H4 (cell line): ENCODE measurements at regions not wholly inside any gene's neighbourhood (a gene's known extent, or its start where the extent isn't known, plus 50 kb on each side); places are given as distances from the start of the nearest gene placed in this dataset.
"Not testable (repeated sequence)": the region's sequence is repeated elsewhere in the genome, so short reads cannot be mapped to it uniquely, and the experiment has no call there.

Experiments
- DNase-seq: peaks from one replicate; pipeline ENCODE4 v3.0.0-alpha.2; 2015; ENCODE audit warnings: low spot score

GRCh38 chr2:149861034-149861433 is 273.5 kb upstream of the MMADHC start:
- no peak for DNase-seq

- DNase-seq, result peak; percentile 95
These were observed 272.8 kb upstream of the MMADHC start for GRCh38 chr2:149860276-149860921.

- no peak for DNase-seq
These were observed 271.5 kb upstream of the MMADHC start for GRCh38 chr2:149858901-149859634.

GRCh38 chr2:149858216-149858615 is 270.6 kb upstream of the MMADHC start:
- no peak for DNase-seq

- DNase-seq, result no peak
These were observed 269.8 kb upstream of the MMADHC start for GRCh38 chr2:149857344-149857743.

- DNase-seq, result not testable (repeated sequence)
These were observed 268.3 kb upstream of the MMADHC start for GRCh38 chr2:149855859-149856258.

- no peak for DNase-seq
These were observed 262.0 kb upstream of the MMADHC start for GRCh38 chr2:149849591-149849990.

- no peak for DNase-seq
These were observed 261.6 kb upstream of the MMADHC start for GRCh38 chr2:149849136-149849535.

- DNase-seq, result no peak
These were observed 253.8 kb upstream of the MMADHC start for GRCh38 chr2:149841396-149841795.

- no peak for DNase-seq
These were observed 244.7 kb upstream of the MMADHC start for GRCh38 chr2:149832324-149832723.

- no peak for DNase-seq
These were observed 241.1 kb upstream of the MMADHC start for GRCh38 chr2:149828520-149829210.

GRCh38 chr2:149827585-149828126 is 240.1 kb upstream of the MMADHC start:
- DNase-seq, result no peak

GRCh38 chr2:149826471-149827125 is 239.0 kb upstream of the MMADHC start:
- DNase-seq, result no peak

- no peak for DNase-seq
These were observed 237.9 kb upstream of the MMADHC start for GRCh38 chr2:149825473-149825872.

GRCh38 chr2:149824136-149824535 is 236.6 kb upstream of the MMADHC start:
- DNase-seq, result no peak

GRCh38 chr2:149819356-149819957 is 231.9 kb upstream of the MMADHC start:
- DNase-seq, result no peak

- DNase-seq, result no peak
These were observed 229.4 kb upstream of the MMADHC start for GRCh38 chr2:149816756-149817551.

GRCh38 chr2:149815941-149816340 is 228.4 kb upstream of the MMADHC start:
- no peak for DNase-seq

- no peak for DNase-seq
These were observed 227.3 kb upstream of the MMADHC start for GRCh38 chr2:149814901-149815300.

GRCh38 chr2:149814049-149814448 is 226.5 kb upstream of the MMADHC start:
- no peak for DNase-seq

GRCh38 chr2:149808556-149808955 is 221.0 kb upstream of the MMADHC start:
- DNase-seq, result no peak
